Caco-2 (cell line): ENCODE measurements at regions not wholly inside any gene's neighbourhood (a gene's known extent, or its start where the extent isn't known, plus 50 kb on each side); places are given as distances from the start of the nearest gene placed in this dataset.

ENCODE experiments used
- BruUV-seq: library from RNA; stranded (reverse); fragments of 400-500 nt; replicated peaks from 2 replicates; lab custom pipeline; 2021; lab: Mats Ljungman, UMichigan
- CTCF ChIA-PET: fragments of 300-600 bp; sonication (Branson Sonifier 250); formaldehyde crosslinking; loops from one replicate; lab custom pipeline; 2022; ENCODE audit warnings: antibody characterized with exemption; lab: Charles Lee
- POLR2A ChIA-PET: fragments of 300-600 bp; sonication (Branson Sonifier 250); formaldehyde crosslinking; loops from one replicate; lab custom pipeline; 2022; ENCODE audit warnings: antibody characterized with exemption; lab: Charles Lee
- DNase-seq, 2 experiments: peaks; one replicate each; pipeline versions ENCODE4 v3.0.0 to v3.0.0-alpha.2; 2020 to 2022
- H3K27me3 ChIP-seq: replicated peaks from 2 replicates; pipeline ENCODE4 v1.6.0; 2011; ENCODE audit warnings: low read length; ENCODE audit not compliant: control insufficient read depth, insufficient read depth
- H3K36me3 ChIP-seq: 2 replicates; pipeline ENCODE4 v1.5.1; 2011; ENCODE audit warnings: low read length; ENCODE audit not compliant: control insufficient read depth, insufficient read depth
- H3K4me1 ChIP-seq: fragments of 250-450 bp; sonication (Bioruptor Pico); 2 replicates; pipeline ENCODE4 v1.5.1; 2020; ENCODE audit warnings: mild to moderate bottlenecking
- H3K4me3 ChIP-seq: 2 replicates; pipeline ENCODE4 v1.5.1; 2011; ENCODE audit warnings: low read depth, mild to moderate bottlenecking, control low read depth, low read length
- H3K9me3 ChIP-seq: fragments of 250-450 bp; sonication (Bioruptor Pico); 2 replicates; pipeline ENCODE4 v1.5.1; 2020; ENCODE audit warnings: mild to moderate bottlenecking, moderate library complexity
- H3K27ac Mint-ChIP-seq: one replicate; pipeline ENCODE4 v1.8.0; 2022; ENCODE audit warnings: mixed read lengths; ENCODE audit not compliant: unreplicated experiment
- H3K27me3 Mint-ChIP-seq: one replicate; pipeline ENCODE4 v1.8.0; 2022; ENCODE audit warnings: mixed read lengths; ENCODE audit not compliant: insufficient read depth, unreplicated experiment
- H3K36me3 Mint-ChIP-seq: one replicate; pipeline ENCODE4 v1.8.0; 2022; ENCODE audit warnings: mild to moderate bottlenecking, mixed read lengths; ENCODE audit not compliant: insufficient read depth, unreplicated experiment
- H3K4me1 Mint-ChIP-seq: one replicate; pipeline ENCODE4 v1.8.0; 2022; ENCODE audit warnings: low read depth, mixed read lengths; ENCODE audit not compliant: unreplicated experiment
- H3K4me3 Mint-ChIP-seq: one replicate; pipeline ENCODE4 v1.8.0; 2022; ENCODE audit warnings: mild to moderate bottlenecking, moderate library complexity, mixed read lengths; ENCODE audit not compliant: unreplicated experiment
- H3K9me3 Mint-ChIP-seq: one replicate; pipeline ENCODE4 v1.8.0; 2022; ENCODE audit warnings: mixed read lengths; ENCODE audit not compliant: unreplicated experiment
- intact Hi-C: fragments of 100-400 bp; cut with micrococcal nuclease; formaldehyde crosslinking; loops from one replicate; pipeline ENCODE4 v1.10.0; 2022; ENCODE audit not compliant: unreplicated experiment
- TF ChIP-seq, protein P1 (sequence below), 2 experiments: fragments of 200-600 bp in 1 of 2; IDR thresholded peaks; 1 replicate in 1 of 2; 2 replicates in 1 of 2; pipeline versions ENCODE4 v1.5.1 to v1.8.0; 2011 to 2022; ENCODE audit warnings: antibody characterized with exemption in 1 of 2, control low read depth in 1 of 2, inconsistent platforms in 1 of 2, low read depth in 1 of 2, low read length in 1 of 2, mild to moderate bottlenecking in 1 of 2, moderate library complexity in 1 of 2; ENCODE audit not compliant: insufficient read depth in 1 of 2, severe bottlenecking in 1 of 2, unreplicated experiment in 1 of 2

DNA sequence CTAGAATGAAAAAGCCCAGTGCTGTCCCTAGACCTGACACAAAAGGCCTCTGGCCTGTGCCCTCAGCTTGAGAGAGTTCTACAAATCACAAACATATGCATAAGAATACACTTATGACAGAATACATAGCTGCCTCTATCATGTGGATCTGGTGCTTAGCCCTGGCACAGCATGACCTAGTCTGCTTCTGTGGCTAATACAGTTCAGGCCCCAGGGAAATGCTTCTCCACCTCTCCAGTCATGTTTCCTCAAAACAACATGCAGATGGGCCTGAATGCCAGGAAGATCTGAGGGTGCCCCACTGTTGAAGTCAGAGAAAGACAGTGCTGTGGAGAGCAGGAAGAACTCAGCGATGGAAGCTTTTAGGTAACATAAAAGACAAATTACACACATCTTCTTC is 231.9 kb upstream of the SALL1 start:
- H3K4me1 ChIP-seq, result peaks cover 7% of the 10 kb centered on the region; the same call in 1 of the 2 replicates
- H3K27me3 Mint-ChIP-seq, result peaks cover 3% of the 10 kb centered on the region
- no peak for DNase-seq
- TF ChIP-seq, protein P1, sequence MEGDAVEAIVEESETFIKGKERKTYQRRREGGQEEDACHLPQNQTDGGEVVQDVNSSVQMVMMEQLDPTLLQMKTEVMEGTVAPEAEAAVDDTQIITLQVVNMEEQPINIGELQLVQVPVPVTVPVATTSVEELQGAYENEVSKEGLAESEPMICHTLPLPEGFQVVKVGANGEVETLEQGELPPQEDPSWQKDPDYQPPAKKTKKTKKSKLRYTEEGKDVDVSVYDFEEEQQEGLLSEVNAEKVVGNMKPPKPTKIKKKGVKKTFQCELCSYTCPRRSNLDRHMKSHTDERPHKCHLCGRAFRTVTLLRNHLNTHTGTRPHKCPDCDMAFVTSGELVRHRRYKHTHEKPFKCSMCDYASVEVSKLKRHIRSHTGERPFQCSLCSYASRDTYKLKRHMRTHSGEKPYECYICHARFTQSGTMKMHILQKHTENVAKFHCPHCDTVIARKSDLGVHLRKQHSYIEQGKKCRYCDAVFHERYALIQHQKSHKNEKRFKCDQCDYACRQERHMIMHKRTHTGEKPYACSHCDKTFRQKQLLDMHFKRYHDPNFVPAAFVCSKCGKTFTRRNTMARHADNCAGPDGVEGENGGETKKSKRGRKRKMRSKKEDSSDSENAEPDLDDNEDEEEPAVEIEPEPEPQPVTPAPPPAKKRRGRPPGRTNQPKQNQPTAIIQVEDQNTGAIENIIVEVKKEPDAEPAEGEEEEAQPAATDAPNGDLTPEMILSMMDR (IDR thresholded peaks at IDR 0.05; ENCODE audit: insufficient read depth in 1 of 2, low read depth in 1 of 2, low read length in 1 of 2, severe bottlenecking in 1 of 2, unreplicated experiment in 1 of 2), result no peak
- no peaks in the 10 kb centered on the region; the same call in 1 of the 2 replicates for H3K27me3 ChIP-seq
- no peak overlapping the region for H3K4me3 ChIP-seq
- H3K9me3 ChIP-seq, result no peaks in the 10 kb centered on the region
- H3K27ac Mint-ChIP-seq, result no peak overlapping the region
- BruUV-seq, result no TSS peak
- CTCF ChIA-PET, result no interaction called here
- H3K9me3 Mint-ChIP-seq, result no peaks in the 10 kb centered on the region
- H3K4me1 Mint-ChIP-seq, result no peaks in the 10 kb centered on the region
- intact Hi-C loops, result no loop called here
- POLR2A ChIA-PET, result no interaction called here
- H3K4me3 Mint-ChIP-seq, result no peak overlapping the region
- no peaks in the 10 kb centered on the region for H3K36me3 Mint-ChIP-seq
- H3K36me3 ChIP-seq, result no peaks in the 10 kb centered on the region

DNA sequence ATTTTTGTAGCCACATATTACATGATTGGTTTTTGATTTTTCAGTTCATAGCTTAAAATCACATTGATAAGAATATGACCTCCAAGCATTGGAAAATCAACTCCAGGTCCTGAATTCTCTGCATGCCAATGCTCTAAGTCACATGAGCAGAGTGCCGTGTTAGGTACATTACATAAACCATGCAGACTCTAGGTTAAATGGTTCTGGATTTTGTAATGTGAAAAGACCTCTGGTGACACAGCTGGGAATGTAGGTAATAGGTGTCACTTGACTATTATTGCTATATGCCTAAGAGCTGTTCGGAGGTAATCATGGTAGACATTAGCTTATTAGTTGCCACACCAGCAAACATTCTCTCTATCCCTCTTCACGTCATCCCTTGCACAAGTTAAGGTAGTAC is 231.1 kb upstream of the SALL1 start:
- no peak for DNase-seq

DNA sequence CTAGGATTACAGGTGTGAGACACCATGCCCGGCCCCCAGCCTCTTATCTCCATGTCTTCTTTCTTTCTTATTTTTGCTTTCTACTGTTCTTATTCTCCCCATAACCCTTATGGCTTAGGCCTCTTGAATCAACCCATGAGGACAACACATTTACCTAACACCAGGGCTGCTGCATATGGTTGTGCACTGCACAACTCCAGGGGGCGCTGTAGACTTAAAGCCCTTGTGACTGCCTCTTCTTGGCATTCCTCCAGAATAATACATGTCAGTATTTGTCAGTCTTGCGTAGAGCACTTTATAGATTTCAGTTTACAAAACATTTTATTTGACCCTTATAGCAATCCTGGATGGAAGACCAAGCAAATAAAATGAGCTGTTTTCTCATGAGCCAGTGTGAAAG is 225.0 kb upstream of the SALL1 start:
- Histone ChIP-seq H3K9me3 (no peaks in the 10 kb centered on the region), H3K36me3 (no peaks in the 10 kb centered on the region), H3K4me1 (no peaks in the 10 kb centered on the region), H3K4me3 (no peak overlapping the region), H3K27me3 (no peaks in the 10 kb centered on the region)
- intact Hi-C loops, result no loop called here
- no peak overlapping the region for H3K27ac Mint-ChIP-seq
- DNase-seq, result no peak
- peaks cover 7% of the 10 kb centered on the region for H3K27me3 Mint-ChIP-seq
- no TSS peak for BruUV-seq
- ChIA-PET CTCF (no interaction called here), POLR2A (no interaction called here)
- H3K4me1 Mint-ChIP-seq, result no peaks in the 10 kb centered on the region
- no peaks in the 10 kb centered on the region for H3K36me3 Mint-ChIP-seq
- TF ChIP-seq, protein P1 (IDR thresholded peaks at IDR 0.05; ENCODE audit: insufficient read depth in 1 of 2, low read depth in 1 of 2, low read length in 1 of 2, severe bottlenecking in 1 of 2, unreplicated experiment in 1 of 2), result no peak
- peaks cover 9% of the 10 kb centered on the region for H3K9me3 Mint-ChIP-seq
- H3K4me3 Mint-ChIP-seq, result no peak overlapping the region

More for the DNA sequence above, 231.1 kb upstream of the SALL1 start:
- Mint-ChIP-seq H3K4me1 (no peaks in the 10 kb centered on the region), H3K4me3 (no peak overlapping the region), H3K36me3 (no peaks in the 10 kb centered on the region), H3K27me3 (peaks cover 3% of the 10 kb centered on the region), H3K27ac (no peak overlapping the region), H3K9me3 (no peaks in the 10 kb centered on the region)
- intact Hi-C loops, result no loop called here
- H3K27me3 ChIP-seq, result no peaks in the 10 kb centered on the region; the same call in 1 of the 2 replicates
- BruUV-seq, result no TSS peak
- ChIA-PET CTCF (no interaction called here), POLR2A (no interaction called here)
- TF ChIP-seq, protein P1 (IDR thresholded peaks at IDR 0.05; ENCODE audit: insufficient read depth in 1 of 2, low read depth in 1 of 2, low read length in 1 of 2, severe bottlenecking in 1 of 2, unreplicated experiment in 1 of 2), result no peak
- H3K36me3 ChIP-seq, result no peaks in the 10 kb centered on the region
- H3K4me3 ChIP-seq, result no peak overlapping the region
- H3K4me1 ChIP-seq, result peaks cover 7% of the 10 kb centered on the region; the same call in 1 of the 2 replicates
- no peaks in the 10 kb centered on the region for H3K9me3 ChIP-seq
